Activated B cell treated with CpG ODN at 0.5 μM for 24 hours (primary cell): ENCODE measurements at regions not wholly inside any gene's neighbourhood (a gene's known extent, or its start where the extent isn't known, plus 50 kb on each side); places are given as distances from the start of the nearest gene placed in this dataset.

Source experiments
- ATAC-seq: fragments of 200-7000 bp; cut with Tn5 transposase; one replicate; pipeline ENCODE4 v1.10.0; 2021; ENCODE audit warnings: low read depth, mild to moderate bottlenecking, moderate library complexity
- CTCF ChIA-PET: fragments of 350-600 bp; sonication (Branson Sonifier 250); formaldehyde crosslinking; loops from one replicate; lab custom pipeline; 2021; ENCODE audit warnings: antibody characterized with exemption; lab: Charles Lee
- POLR2A ChIA-PET: fragments of 350-600 bp; sonication (Branson Sonifier 250); formaldehyde crosslinking; loops from one replicate; lab custom pipeline; 2021; ENCODE audit warnings: antibody characterized with exemption; lab: Charles Lee
- DNase-seq: peaks from one replicate; pipeline ENCODE4 v3.0.0; 2022
- H3K27ac Mint-ChIP-seq: one replicate; pipeline ENCODE4 v1.8.0; 2020; ENCODE audit warnings: mixed read lengths
- H3K27me3 Mint-ChIP-seq: one replicate; pipeline ENCODE4 v1.8.0; 2021; ENCODE audit warnings: mixed read lengths
- H3K36me3 Mint-ChIP-seq: one replicate; pipeline ENCODE4 v1.8.0; 2021; ENCODE audit warnings: low read depth, mixed read lengths
- H3K4me1 Mint-ChIP-seq: one replicate; pipeline ENCODE4 v1.8.0; 2021; ENCODE audit warnings: mixed read lengths
- H3K4me3 Mint-ChIP-seq: one replicate; pipeline ENCODE4 v1.8.0; 2020; ENCODE audit warnings: mild to moderate bottlenecking, mixed read lengths
- H3K9me3 Mint-ChIP-seq: one replicate; pipeline ENCODE4 v1.8.0; 2020; ENCODE audit warnings: mixed read lengths
- CTCF ChIP-seq: fragments of 200-600 bp; IDR thresholded peaks from one replicate; pipeline ENCODE4 v1.8.0; 2022; ENCODE audit warnings: antibody characterized with exemption, mild to moderate bottlenecking
- intact Hi-C: fragments of 100-400 bp; cut with micrococcal nuclease; formaldehyde crosslinking; loops from one replicate; pipeline ENCODE4 v1.15.1; 2024

- Mint-ChIP-seq H3K9me3 (peaks cover 2% of the 10 kb centered on the region), H3K4me1 (no peaks in the 10 kb centered on the region), H3K27me3 (peaks cover 3% of the 10 kb centered on the region), H3K4me3 (no peak overlapping the region), H3K27ac (no peak overlapping the region), H3K36me3 (no peaks in the 10 kb centered on the region)
- ATAC-seq (no peak), DNase-seq (no peak)
- ChIA-PET CTCF (no interaction called here), POLR2A (no interaction called here)
- intact Hi-C loops = no loop called here
- no peak for TF ChIP-seq CTCF
Measured at GRCh38 chr10:130509881-130510689, 373.9 kb downstream of the GLRX3 start.

DNA sequence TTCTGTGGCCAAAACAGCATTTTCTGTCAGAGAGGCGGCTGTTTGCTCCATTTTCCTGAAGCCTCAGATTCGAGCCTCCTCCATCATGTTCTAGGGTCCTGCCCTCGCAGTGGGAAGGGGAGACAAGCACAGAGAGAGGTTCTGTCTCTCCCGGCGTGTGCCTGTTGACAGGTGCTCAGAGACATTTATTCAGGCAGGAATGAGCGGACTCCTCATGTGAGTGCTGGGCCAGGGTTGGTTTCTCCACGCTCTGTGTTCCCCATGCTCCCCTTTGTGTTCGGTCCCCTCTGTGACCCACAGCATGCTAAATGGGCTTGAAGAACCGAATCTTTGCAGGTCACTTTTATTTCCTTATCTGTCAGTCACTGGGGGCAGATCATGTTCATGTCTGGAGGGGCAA lies 374.6 kb downstream of the GLRX3 start:
- ATAC-seq = no peak
- Mint-ChIP-seq H3K9me3 (no peaks in the 10 kb centered on the region), H3K4me1 (no peaks in the 10 kb centered on the region)

GRCh38 chr10:130511766-130512165 lies 375.6 kb downstream of the GLRX3 start:
- DNase-seq (no peak), ATAC-seq (no peak)
- POLR2A ChIA-PET = no interaction called here
- TF ChIP-seq CTCF = no peak
- Mint-ChIP-seq H3K9me3 (no peaks in the 10 kb centered on the region), H3K4me3 (no peak overlapping the region), H3K27me3 (peaks cover 3% of the 10 kb centered on the region), H3K36me3 (no peaks in the 10 kb centered on the region), H3K27ac (no peak overlapping the region), H3K4me1 (no peaks in the 10 kb centered on the region)
- CTCF ChIA-PET = no interaction called here
- intact Hi-C loops = no loop called here

More for the DNA sequence above, 374.6 kb downstream of the GLRX3 start:
- POLR2A ChIA-PET = no interaction called here
- CTCF ChIA-PET = no interaction called here
- Mint-ChIP-seq H3K4me3 (no peak overlapping the region), H3K27ac (no peak overlapping the region), H3K36me3 (no peaks in the 10 kb centered on the region), H3K27me3 (peaks cover 3% of the 10 kb centered on the region)
- no peak for TF ChIP-seq CTCF
- DNase-seq = no peak
- intact Hi-C loops = no loop called here

- ChIA-PET POLR2A (no interaction called here), CTCF (no interaction called here)
- Mint-ChIP-seq H3K27me3 (peaks cover 3% of the 10 kb centered on the region), H3K36me3 (no peaks in the 10 kb centered on the region), H3K27ac (no peak overlapping the region), H3K4me3 (no peak overlapping the region), H3K9me3 (no peaks in the 10 kb centered on the region), H3K4me1 (no peaks in the 10 kb centered on the region)
- ATAC-seq (no peak), DNase-seq (no peak)
- intact Hi-C loops = no loop called here
- no peak for TF ChIP-seq CTCF
Measured at GRCh38 chr10:130512936-130513335, 376.7 kb downstream of the GLRX3 start.

GRCh38 chr10:130513686-130514476 lies 377.7 kb downstream of the GLRX3 start:
- intact Hi-C loops = no loop called here
- H3K27me3 Mint-ChIP-seq = peaks cover 2% of the 10 kb centered on the region
- ChIA-PET POLR2A (no interaction called here), CTCF (no interaction called here)
- no peak for ATAC-seq
- H3K27ac Mint-ChIP-seq = no peak overlapping the region
- TF ChIP-seq CTCF = no peak
- DNase-seq = no peak
- H3K4me1 Mint-ChIP-seq = no peaks in the 10 kb centered on the region
- H3K9me3 Mint-ChIP-seq = peaks cover 2% of the 10 kb centered on the region
- no peak overlapping the region for H3K4me3 Mint-ChIP-seq
- no peaks in the 10 kb centered on the region for H3K36me3 Mint-ChIP-seq
